Lung microvascular endothelial cell (primary cell): ENCODE measurements at regions not wholly inside any gene's neighbourhood (a gene's known extent, or its start where the extent isn't known, plus 50 kb on each side); places are given as distances from the start of the nearest gene placed in this dataset.

Source experiments
- DNase-seq, 2 donors: peaks; one replicate each; pipeline versions ENCODE4 v3.0.0 to v3.0.0-alpha.2; 2010; ENCODE audit warnings: low read depth in 2 of 2

DNA sequence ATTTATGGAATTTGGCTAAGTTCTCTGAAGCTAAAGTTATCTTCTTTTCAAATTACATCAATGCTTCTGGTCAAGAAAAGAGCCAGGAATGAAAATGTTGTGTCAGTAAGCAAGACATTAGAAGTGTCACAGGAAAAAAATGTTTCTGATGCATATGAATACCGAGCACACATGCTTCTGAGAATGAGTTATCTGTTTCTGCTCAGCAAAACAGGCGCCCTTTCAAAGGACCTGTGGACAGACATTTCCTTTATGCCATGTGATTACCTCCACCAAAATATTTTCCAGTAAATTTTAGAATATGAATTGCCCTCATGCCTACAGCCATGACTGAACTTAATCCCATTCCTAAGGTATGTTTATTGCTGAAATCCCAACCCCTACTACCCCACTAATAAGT lies 55.4 kb upstream of the RNF180 start:
- DNase-seq: no peak

DNA sequence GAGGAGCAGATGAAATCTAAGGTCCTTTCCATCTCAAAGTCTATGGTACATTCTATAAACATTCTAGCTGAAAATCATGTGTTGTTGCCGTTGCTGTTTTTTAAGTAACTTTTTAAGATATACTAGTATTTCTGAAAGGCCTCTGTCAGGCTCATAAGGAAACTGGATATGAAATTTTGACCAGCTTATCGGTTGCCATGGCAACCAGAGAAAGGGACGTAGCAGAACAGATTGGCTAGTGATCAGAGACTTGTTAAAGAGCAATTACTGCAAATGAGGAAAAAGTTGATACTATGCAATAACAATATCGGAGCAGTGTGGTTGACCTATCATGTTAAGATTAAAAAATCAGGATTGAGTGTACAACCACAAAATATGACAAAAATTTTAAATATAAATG lies 57.0 kb upstream of the RNF180 start:
- no peak for DNase-seq

GRCh38 chr5:64100203-64100602 lies 65.4 kb upstream of the RNF180 start:
- DNase-seq: no peak

GRCh38 chr5:64096771-64097170 lies 68.9 kb upstream of the RNF180 start:
- DNase-seq: no peak

DNA sequence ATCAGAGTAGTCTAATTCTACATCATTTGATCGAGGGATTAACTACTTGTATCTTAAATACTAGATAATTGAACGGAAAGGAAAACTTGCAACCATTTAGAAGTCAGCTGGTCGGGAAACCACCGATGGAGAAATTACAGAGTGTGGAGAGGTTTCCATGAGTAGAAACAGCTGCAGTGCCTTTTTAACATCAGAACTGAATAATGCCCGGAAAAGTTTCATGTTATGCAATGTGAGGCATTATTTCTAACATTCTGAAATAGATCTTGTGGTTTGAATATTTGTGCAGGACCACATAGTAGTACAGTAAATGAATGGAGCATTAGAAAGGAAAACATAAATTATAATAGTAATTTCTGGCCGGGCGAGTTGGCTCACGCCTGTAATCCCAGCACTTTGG lies 88.1 kb upstream of the RNF180 start:
- DNase-seq: no peak

DNA sequence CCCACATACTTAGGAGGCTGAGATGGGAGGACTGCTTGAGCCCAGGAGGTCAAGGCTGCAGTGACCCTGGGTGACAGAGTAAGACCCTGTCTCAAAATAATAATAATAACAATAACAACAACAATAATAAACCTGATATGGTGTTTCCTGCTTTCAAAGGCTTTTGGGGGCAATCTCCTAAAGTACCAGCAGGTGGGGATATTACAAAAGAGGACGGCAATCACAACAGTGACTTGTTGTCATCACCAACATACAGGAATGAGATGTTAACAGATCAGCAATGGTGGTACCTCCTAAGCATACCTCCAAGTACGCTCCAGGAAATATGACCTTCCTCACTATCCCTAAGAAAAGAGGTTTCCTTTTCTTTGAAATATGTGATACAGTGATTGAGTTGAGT lies 91.1 kb upstream of the RNF180 start:
- peak; percentile 47 to 60 for DNase-seq

GRCh38 chr5:64069486-64069885 lies 96.2 kb upstream of the RNF180 start:
- no peak for DNase-seq

GRCh38 chr5:64050296-64050695 lies 88.1 kb upstream of the HTR1A start:
- no peak for DNase-seq

DNA sequence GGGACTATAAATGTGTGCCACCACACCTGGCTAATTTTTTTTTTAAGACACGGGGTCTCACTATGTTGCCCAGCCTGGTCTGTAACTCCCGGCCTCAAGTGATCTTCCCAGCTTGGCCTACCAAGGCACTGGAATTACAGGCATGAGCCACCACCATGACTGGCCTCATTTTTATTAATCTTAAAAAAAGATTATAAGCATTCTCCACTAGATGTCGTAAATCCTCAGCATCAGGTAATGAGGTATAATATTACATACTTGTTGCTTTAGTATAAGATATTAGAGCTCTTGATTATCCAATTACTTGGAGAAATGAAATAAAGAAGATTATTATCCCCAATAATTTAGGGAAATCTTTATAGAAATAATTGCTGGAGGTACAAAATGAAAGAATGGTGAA lies 78.2 kb upstream of the HTR1A start:
- DNase-seq: no peak

GRCh38 chr5:64026493-64026892 lies 64.2 kb upstream of the HTR1A start:
- DNase-seq: no peak

DNA sequence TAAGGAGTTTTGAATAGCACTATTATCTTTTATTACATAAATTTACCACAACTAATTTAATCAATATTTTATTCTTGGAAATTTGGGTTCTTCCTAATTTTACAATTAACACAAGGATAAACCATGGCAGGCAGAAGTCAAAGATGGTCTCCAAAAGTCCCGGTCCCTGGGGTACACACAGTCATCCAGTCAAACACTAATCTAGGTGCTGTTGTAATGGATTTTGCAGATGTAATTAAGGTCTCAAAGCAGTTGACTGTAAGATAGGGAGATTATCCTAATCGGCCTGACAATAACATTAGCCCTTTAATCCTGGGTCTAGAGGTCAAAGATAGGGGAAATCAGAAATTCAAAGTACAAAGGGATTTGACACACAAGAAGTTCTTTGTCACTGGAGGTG lies 57.5 kb upstream of the HTR1A start:
- DNase-seq: no peak

DNA sequence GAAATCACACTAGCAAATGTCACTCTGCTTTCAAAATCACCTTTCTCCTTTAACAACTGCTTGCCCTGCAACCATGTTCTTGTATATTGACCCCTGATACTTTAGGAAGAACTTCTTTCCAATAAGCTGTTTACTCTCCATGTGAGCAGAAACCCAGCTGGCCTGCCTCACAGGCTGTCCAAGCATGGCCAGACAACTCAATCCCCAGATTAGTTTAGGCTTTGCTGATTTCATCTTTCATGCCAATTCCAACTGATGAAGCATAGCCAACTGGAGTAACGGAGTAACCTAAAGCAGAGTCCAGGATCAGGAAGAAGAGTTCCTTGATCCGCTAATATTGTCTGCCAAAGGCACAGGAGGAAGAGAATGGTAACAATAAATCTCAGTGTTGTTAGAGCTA lies 56.7 kb upstream of the HTR1A start:
- no peak for DNase-seq

GRCh38 chr5:64015824-64016223 lies 53.6 kb upstream of the HTR1A start:
- DNase-seq: no peak
